ENCODE measurements at regions not wholly inside any gene's neighbourhood (a gene's known extent, or its start where the extent isn't known, plus 50 kb on each side); places are given as distances from the start of the nearest gene placed in this dataset.

DNA sequence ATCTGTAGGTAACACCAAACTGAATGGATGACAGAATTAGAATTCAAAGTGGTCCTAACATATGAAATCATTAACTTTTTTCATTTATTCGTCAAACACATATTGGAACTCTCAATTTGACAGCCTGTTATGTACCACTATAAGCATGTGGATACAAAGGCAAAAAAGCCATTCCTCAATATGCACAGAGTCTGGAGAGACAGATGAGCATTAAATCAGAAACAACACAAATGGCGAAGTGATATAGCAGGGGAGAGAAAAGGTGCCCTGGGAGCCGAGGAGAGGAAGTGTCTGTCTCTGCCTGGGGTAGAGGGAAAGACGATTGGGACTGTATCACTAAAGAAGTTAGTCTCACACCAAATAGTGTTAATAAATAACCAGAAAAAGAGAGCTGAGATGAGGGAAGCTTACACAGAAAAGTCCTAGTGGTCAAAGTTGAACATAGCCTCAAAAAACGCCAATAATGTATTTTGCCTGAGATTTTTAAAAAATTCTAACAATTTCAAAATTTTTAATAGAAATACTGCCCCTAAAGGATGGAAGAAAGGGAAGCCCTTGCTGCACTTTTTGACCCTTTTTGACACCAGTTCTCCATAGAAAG, 417.5 kb downstream of the TUSC7 start:
- no peak for DNase-seq (ENCODE audit: low read depth in 3 of 3)

GRCh38 chr3:117128133-117128532, 418.6 kb downstream of the TUSC7 start:
- DNase-seq (ENCODE audit: low read depth in 3 of 3), result no peak

- no peak for DNase-seq (ENCODE audit: low read depth in 3 of 3)
These were observed 419.3 kb downstream of the TUSC7 start for GRCh38 chr3:117128872-117129271.

DNA sequence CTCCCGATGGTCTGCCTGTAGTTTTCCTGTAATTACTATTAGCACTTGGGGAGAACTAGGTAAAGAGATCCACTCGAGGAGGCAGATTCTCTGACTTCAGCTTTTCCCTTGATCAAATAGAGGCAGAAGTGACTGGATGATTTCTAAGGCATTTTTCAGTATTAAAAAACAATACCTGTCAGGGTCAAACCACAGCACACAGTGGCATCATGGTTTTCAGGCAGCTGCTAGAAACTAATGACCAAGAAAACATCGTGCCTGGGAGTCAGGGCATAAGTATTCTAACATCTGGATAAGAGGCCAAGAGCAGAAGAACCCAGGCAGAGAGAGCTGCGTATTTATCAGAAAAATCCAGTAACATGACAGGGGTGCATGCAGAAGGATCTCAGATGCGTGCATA, 419.9 kb downstream of the TUSC7 start:
- no peak for DNase-seq (ENCODE audit: low read depth in 3 of 3)

GRCh38 chr3:117130222-117130621, 420.6 kb downstream of the TUSC7 start:
- DNase-seq (ENCODE audit: low read depth in 3 of 3), result no peak

DNA sequence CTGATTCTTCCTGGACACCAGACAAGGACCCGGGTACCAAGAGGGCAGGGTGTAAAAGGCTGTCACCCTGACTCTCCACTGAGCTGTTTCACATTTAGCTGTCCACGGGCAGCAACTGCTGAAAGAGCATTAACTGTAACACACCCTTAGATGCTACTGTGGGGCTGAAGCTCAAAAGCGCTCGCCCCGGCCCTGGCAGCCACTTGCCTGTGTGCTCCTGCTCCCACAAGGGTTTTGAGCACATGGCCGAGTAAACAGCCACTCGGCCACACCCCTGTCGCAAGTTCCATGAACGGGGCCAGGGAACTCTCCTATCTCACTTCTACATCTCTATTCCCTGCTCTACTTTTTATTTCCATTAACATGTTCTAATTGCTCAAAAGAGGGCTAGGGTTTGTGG, 421.7 kb downstream of the TUSC7 start:
- no peak for DNase-seq (ENCODE audit: low read depth in 3 of 3)

GRCh38 chr3:117133066-117133465, 423.5 kb downstream of the TUSC7 start:
- DNase-seq (ENCODE audit: low read depth in 3 of 3), result no peak

- DNase-seq (ENCODE audit: low read depth in 3 of 3), result no peak
These were observed 425.6 kb downstream of the TUSC7 start for GRCh38 chr3:117135207-117135606.

GRCh38 chr3:117136003-117136402, 426.4 kb downstream of the TUSC7 start:
- DNase-seq (ENCODE audit: low read depth in 3 of 3), result no peak

GRCh38 chr3:117137065-117137464, 427.5 kb downstream of the TUSC7 start:
- DNase-seq (ENCODE audit: low read depth in 3 of 3), result no peak

DNA sequence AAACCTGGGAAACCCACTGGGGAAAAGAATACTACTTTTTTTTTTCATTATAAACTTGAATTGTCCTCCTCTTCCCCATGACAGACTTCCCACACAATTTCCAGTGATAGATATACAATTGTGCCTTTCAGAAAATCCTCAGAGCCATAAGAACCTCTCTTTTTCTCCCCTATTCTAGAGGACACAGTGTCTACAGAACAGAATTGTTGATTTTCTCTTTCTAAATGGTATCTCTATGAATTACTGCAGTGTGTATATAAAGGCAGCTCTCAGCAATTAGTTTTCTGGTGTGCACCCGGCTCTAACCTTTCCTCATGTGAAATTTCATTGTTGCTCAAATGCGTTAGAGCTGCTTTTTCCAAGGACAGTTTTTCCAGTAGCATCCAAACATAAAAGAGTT, 430.1 kb downstream of the TUSC7 start:
- DNase-seq (ENCODE audit: low read depth in 3 of 3), result no peak

DNA sequence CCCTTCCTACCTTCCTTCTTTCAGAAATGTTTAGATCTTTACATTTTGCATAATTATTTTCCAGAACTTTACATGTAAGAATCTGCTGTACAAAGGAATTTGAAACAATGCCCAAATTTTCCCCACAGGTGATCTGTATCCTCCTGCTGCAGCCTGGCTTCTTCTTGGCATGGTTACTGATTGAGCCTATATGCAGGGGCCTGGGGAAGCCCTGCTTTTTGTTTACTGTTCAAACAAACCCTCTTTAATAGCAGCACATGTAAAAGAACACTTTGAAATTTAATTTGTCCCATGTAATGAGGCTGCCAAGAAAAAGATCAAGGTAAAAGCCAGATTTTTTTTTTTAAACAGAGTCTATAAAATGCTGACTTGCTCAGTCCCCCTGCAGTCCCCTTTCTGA, 432.2 kb downstream of the TUSC7 start:
- DNase-seq (ENCODE audit: low read depth in 3 of 3), result no peak

- no peak for DNase-seq (ENCODE audit: low read depth in 3 of 3)
These were observed 435.3 kb downstream of the TUSC7 start for GRCh38 chr3:117144853-117145252.

- DNase-seq (ENCODE audit: low read depth in 3 of 3), result no peak
These were observed 436.1 kb downstream of the TUSC7 start for GRCh38 chr3:117145677-117146076.

GRCh38 chr3:117146571-117146970, 437.0 kb downstream of the TUSC7 start:
- DNase-seq (ENCODE audit: low read depth in 3 of 3), result no peak

- DNase-seq (ENCODE audit: low read depth in 3 of 3), result no peak
These were observed 440.0 kb downstream of the TUSC7 start for GRCh38 chr3:117149584-117149983.

DNA sequence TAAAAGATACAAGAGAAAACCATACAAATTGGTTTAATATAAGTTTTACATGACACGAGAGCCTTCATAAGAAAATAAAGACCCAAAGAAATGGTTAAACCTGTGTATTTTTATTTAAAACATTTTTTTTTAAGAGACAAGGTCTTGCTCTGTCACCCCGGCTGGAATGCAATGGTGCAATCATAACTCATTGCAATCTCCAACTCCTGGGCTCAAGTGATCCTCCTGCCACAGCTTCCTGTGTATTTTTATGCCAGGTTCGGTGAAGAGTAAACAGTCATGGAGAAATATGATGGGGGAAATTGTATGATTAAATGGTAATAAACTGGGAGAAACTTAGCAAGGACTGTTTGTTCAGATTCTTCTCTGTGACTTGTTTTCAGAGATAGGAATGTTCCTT, 441.0 kb downstream of the TUSC7 start:
- DNase-seq (ENCODE audit: low read depth in 3 of 3), result no peak

DNA sequence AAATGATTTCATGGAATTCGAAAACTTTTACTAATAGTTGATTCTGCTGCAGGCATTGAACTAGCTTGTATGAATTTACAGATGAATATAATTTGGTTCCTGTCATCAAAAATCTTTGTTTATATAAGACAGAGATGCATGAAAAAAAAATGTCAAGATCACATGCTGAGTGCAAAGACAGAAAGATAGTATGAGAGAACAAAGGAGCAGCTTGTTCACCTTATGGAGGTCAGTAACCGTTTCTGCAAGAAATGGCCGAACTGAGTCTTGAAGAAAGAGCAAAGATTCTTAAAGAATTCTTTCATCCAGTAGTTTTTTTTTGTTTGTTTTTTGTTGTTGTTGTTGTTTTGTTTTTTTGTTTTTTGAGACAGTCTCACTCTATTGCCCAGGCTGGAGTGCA, 450.6 kb downstream of the TUSC7 start:
- DNase-seq (ENCODE audit: low read depth in 3 of 3), result no peak

GRCh38 chr3:117161816-117162215, 452.2 kb downstream of the TUSC7 start:
- DNase-seq (ENCODE audit: low read depth in 3 of 3), result no peak

DNA sequence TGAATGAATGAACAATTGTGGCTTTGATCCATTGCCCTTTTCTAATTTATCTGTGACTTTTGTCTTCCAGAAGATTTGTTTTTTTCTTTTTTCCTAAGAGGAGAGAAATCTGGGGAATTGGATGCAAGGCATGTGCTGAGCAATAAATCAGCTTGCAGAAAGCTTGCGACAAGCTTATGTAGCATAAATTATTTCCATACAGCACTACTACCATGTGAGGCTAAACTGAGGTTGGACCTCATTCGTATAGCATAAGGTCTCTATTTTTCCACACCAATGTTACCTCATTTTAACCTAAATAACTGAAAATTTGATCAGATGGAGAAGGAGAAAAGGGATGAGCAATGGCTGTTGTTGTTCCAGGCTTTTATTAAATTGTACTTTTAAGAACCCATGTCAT, 455.6 kb downstream of the TUSC7 start:
- no peak for DNase-seq (ENCODE audit: low read depth in 3 of 3)

- no peak for DNase-seq (ENCODE audit: low read depth in 3 of 3)
These were observed 456.0 kb downstream of the TUSC7 start for GRCh38 chr3:117165601-117166051.

GRCh38 chr3:117168896-117169295, 459.3 kb downstream of the TUSC7 start:
- DNase-seq (ENCODE audit: low read depth in 3 of 3), result no peak

DNA sequence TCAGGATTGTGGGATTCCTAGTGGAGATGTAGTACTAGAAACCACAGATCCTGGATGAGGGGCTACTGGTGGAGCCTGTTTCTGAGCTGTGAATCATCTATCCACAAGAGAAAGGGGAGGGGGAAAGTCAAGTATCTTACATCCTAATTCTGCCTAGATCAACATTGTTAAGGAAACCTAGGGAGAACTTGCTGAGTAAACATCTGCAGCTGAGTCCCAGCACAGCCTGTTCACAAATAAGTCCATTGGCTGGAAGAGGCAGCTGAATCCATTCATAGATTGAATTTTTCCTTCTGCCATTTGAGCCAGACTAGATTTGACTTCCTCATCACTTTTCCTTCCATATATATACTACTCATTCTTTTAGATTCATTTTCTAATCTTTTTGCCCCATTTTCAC, 460.5 kb downstream of the TUSC7 start:
- DNase-seq (ENCODE audit: low read depth in 3 of 3), result no peak

DNA sequence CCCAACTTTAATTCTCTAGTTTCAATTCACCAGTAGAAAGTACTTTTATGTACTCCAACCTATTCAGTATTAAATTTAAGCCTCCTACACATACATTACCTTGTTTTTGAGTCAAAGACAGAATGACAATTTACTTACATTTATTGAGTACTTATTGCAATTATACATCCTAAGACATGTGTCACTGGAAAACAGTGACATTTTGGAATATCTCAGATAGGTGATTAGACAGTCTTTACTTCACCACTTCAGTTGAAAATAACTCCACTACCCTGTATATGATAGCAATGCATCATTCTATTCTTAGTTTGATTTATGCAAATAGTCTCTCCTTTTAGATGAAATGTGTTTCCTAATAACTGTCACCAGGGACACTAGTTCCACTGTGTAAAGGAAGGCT, 461.5 kb downstream of the TUSC7 start:
- no peak for DNase-seq (ENCODE audit: low read depth in 3 of 3)
